ENCODE measurements at regions not wholly inside any gene's neighbourhood (a gene's known extent, or its start where the extent isn't known, plus 50 kb on each side); places are given as distances from the start of the nearest gene placed in this dataset.

DNA sequence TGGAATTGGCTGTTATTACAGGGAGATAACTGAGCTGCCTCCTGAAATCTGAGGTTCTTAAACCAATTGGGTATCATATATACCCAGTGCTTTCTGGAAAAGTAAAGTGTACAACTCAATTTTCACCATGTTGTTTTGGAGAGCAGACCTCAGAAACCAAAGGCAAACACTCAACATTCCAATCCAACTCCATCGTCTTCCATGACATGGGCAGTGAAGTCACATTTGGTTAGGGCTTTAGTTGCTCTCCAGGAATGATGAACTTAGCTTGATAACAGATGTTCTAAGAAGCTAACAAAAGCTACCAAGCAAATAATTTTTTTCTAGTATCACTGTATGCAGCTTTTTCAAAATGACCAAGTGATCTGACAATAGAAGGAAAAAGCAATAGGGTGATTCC, 107.0 kb upstream of the SLC35G4 start:
- TF ChIP-seq, protein P1, sequence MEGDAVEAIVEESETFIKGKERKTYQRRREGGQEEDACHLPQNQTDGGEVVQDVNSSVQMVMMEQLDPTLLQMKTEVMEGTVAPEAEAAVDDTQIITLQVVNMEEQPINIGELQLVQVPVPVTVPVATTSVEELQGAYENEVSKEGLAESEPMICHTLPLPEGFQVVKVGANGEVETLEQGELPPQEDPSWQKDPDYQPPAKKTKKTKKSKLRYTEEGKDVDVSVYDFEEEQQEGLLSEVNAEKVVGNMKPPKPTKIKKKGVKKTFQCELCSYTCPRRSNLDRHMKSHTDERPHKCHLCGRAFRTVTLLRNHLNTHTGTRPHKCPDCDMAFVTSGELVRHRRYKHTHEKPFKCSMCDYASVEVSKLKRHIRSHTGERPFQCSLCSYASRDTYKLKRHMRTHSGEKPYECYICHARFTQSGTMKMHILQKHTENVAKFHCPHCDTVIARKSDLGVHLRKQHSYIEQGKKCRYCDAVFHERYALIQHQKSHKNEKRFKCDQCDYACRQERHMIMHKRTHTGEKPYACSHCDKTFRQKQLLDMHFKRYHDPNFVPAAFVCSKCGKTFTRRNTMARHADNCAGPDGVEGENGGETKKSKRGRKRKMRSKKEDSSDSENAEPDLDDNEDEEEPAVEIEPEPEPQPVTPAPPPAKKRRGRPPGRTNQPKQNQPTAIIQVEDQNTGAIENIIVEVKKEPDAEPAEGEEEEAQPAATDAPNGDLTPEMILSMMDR (IDR thresholded peaks at IDR 0.05; ENCODE audit: insufficient read depth, low read length, poor library complexity, severe bottlenecking) = no peak
- TF ChIP-seq EZH2phosphoT487 (conservative IDR thresholded peaks at IDR 0.05; ENCODE audit: low read length) = no peak

All from SU-DHL-6 (cell line).